NCI-H446 (cell line): ENCODE measurements at regions not wholly inside any gene's neighbourhood (a gene's known extent, or its start where the extent isn't known, plus 50 kb on each side); places are given as distances from the start of the nearest gene placed in this dataset.

Source experiments
- DNase-seq, 2 experiments: peaks; one replicate each; lab custom pipeline; 2025; lab: John Stamatoyannopoulos, UW

GRCh38 chr12:30874455-30875321 lies 51.9 kb upstream of the TSPAN11 start:
- DNase-seq: no peak

- no peak for DNase-seq
Observed at GRCh38 chr12:30870491-30871265, 55.9 kb upstream of the TSPAN11 start.

- DNase-seq: no peak
Observed at GRCh38 chr12:30867415-30867814, 59.1 kb upstream of the TSPAN11 start.

GRCh38 chr12:30866256-30866655 lies 60.3 kb upstream of the TSPAN11 start:
- DNase-seq: no peak

- no peak for DNase-seq
Observed at GRCh38 chr12:30863839-30864238, 62.7 kb upstream of the TSPAN11 start.

- DNase-seq: peak; percentile 8 to 58
Observed at GRCh38 chr12:30862486-30862885, 64.1 kb upstream of the TSPAN11 start.

- no peak for DNase-seq
Observed at GRCh38 chr12:30859226-30859625, 67.3 kb upstream of the TSPAN11 start.

GRCh38 chr12:30858471-30858870 lies 68.1 kb upstream of the TSPAN11 start:
- DNase-seq: no peak

GRCh38 chr12:30853561-30854133 lies 72.9 kb upstream of the TSPAN11 start:
- no peak for DNase-seq

- no peak for DNase-seq
Observed at GRCh38 chr12:30850684-30851083, 75.9 kb upstream of the TSPAN11 start.

GRCh38 chr12:30847259-30847658 lies 79.3 kb upstream of the TSPAN11 start:
- peak; percentile 53 to 69 for DNase-seq

- no peak for DNase-seq
Observed at GRCh38 chr12:30846776-30847175, 79.8 kb upstream of the TSPAN11 start.

GRCh38 chr12:30845676-30846075 lies 80.9 kb upstream of the TSPAN11 start:
- no peak for DNase-seq

- no peak for DNase-seq
Observed at GRCh38 chr12:30843211-30843610, 83.3 kb upstream of the TSPAN11 start.

- DNase-seq: no peak
Observed at GRCh38 chr12:30840715-30841114, 85.8 kb upstream of the TSPAN11 start.

- DNase-seq: no peak
Observed at GRCh38 chr12:30839643-30840220, 85.0 kb upstream of the CAPRIN2 start.

- no peak for DNase-seq
Observed at GRCh38 chr12:30837595-30837994, 82.8 kb upstream of the CAPRIN2 start.

GRCh38 chr12:30836656-30837445 lies 82.1 kb upstream of the CAPRIN2 start:
- no peak for DNase-seq

- DNase-seq: no peak
Observed at GRCh38 chr12:30835216-30835615, 80.5 kb upstream of the CAPRIN2 start.

- no peak for DNase-seq
Observed at GRCh38 chr12:30830751-30831150, 76.0 kb upstream of the CAPRIN2 start.

GRCh38 chr12:30829876-30830275 lies 75.1 kb upstream of the CAPRIN2 start:
- no peak for DNase-seq

- no peak for DNase-seq
Observed at GRCh38 chr12:30828686-30829085, 73.9 kb upstream of the CAPRIN2 start.
